ENCODE measurements at regions not wholly inside any gene's neighbourhood (a gene's known extent, or its start where the extent isn't known, plus 50 kb on each side); places are given as distances from the start of the nearest gene placed in this dataset.

DNA sequence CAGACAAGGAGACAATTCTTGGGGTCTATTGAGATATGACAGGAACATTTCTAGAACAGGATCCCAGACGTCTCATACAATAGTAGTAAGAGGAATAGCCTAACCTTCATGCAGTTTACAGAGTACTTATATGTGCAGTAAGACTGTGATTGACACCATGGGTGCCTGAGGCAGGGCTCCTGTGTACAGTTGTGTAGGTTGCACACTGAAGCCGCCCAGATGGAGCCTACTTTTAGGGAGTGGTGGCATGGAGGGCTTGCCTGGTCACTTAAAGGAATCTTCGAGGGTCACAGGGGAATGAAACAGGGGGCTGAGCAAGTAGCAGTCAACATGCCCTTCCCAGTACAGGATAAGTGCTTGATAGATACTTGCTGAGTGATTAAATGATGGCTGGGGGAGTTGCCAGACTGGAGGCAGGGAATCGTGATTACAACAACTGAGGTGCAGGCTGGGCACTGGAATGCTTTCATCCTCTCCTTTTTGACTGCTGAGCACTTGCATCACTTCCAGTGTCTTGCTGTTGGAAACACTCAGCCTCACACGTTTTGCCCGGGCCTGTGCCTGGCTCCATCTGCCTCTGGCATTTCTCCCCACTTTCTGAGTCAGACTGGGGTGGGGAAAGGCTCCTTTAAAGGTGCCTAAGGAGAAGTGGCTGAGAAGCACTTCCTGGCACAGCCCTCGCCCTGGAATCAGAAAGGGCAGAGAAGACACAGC lies 71.0 kb downstream of the COPRS start:
- Histone ChIP-seq H3K9me3 (ENCODE audit: control insufficient read depth in 4 of 4, low read length in 3 of 4) (no peaks in the 10 kb centered on the region), H3K27ac (ENCODE audit: low read depth in 1 of 2, low read length in 2 of 2) (no peak overlapping the region), H3K9ac (ENCODE audit: low read depth in 1 of 2, low read length in 2 of 2) (no peak overlapping the region), H3K27me3 (ENCODE audit: control insufficient read depth in 4 of 4, insufficient read depth in 4 of 4, low read length in 3 of 4) (no peaks in the 10 kb centered on the region), H3K4me3 (ENCODE audit: low read depth in 1 of 3, low read length in 3 of 3) (no peak overlapping the region), H3K36me3 (ENCODE audit: control insufficient read depth in 4 of 4, insufficient read depth in 3 of 4, low read depth in 1 of 4, low read length in 3 of 4) (no peaks in the 10 kb centered on the region), H3K4me1 (ENCODE audit: control insufficient read depth in 4 of 4, insufficient read depth in 4 of 4, low read length in 3 of 4) (no peaks in the 10 kb centered on the region)
- no peak for DNase-seq (ENCODE audit: low spot score)
- TF ChIP-seq SP1 (IDR thresholded peaks at IDR 0.05) (no peak), EGR1 (IDR thresholded peaks at IDR 0.05; ENCODE audit: low read depth in 2 of 2) (no peak), FOXA2 (IDR thresholded peaks at IDR 0.05) (no peak), HNF4G (IDR thresholded peaks at IDR 0.05) (no peak), RAD21 (IDR thresholded peaks at IDR 0.05) (no peak)
- TF ChIP-seq, protein P1, sequence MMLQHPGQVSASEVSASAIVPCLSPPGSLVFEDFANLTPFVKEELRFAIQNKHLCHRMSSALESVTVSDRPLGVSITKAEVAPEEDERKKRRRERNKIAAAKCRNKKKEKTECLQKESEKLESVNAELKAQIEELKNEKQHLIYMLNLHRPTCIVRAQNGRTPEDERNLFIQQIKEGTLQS (IDR thresholded peaks at IDR 0.05): no peak
- TF ChIP-seq, protein P2, sequence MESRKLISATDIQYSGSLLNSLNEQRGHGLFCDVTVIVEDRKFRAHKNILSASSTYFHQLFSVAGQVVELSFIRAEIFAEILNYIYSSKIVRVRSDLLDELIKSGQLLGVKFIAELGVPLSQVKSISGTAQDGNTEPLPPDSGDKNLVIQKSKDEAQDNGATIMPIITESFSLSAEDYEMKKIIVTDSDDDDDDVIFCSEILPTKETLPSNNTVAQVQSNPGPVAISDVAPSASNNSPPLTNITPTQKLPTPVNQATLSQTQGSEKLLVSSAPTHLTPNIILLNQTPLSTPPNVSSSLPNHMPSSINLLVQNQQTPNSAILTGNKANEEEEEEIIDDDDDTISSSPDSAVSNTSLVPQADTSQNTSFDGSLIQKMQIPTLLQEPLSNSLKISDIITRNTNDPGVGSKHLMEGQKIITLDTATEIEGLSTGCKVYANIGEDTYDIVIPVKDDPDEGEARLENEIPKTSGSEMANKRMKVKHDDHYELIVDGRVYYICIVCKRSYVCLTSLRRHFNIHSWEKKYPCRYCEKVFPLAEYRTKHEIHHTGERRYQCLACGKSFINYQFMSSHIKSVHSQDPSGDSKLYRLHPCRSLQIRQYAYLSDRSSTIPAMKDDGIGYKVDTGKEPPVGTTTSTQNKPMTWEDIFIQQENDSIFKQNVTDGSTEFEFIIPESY (IDR thresholded peaks at IDR 0.05): no peak
- WGBS: 83% methylated on average over 7 of the region's 7 CpGs

DNA sequence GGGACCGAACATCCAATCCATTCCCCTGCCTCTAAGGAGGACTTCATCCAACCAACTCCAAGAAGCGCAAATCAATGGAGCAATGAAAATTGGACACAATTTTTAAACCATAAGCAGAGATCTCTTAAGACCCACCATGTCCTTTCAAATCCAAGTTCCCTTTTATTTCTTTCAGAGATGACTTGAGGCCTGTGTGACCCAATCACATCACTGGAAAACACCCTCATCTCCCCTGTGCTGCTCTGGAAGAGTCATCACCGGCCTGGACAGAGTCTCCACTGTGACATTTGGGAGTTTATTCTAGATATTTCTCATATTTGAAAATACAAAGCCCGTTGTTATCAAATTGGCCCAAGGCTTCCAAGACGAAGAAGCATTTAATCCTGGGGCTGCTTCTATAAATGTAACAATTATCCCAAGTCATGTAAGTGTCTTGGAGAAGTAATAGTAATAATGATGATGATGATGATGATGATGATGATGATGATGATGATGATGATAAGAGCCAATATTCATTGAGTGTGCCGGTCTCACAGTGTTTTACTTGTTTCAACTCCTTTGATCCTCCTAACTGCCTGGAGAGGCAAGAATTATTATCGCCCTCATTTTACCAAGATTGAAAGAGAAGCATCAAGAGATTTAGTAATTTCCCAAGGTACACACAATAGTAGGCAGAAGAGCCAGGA lies 72.1 kb downstream of the COPRS start:
- Histone ChIP-seq H3K9me3 (ENCODE audit: control insufficient read depth in 4 of 4, low read length in 3 of 4) (no peaks in the 10 kb centered on the region), H3K36me3 (ENCODE audit: control insufficient read depth in 4 of 4, insufficient read depth in 3 of 4, low read depth in 1 of 4, low read length in 3 of 4) (no peaks in the 10 kb centered on the region), H3K4me3 (ENCODE audit: low read depth in 1 of 3, low read length in 3 of 3) (no peak overlapping the region), H3K9ac (ENCODE audit: low read depth in 1 of 2, low read length in 2 of 2) (no peak overlapping the region), H3K4me1 (ENCODE audit: control insufficient read depth in 4 of 4, insufficient read depth in 4 of 4, low read length in 3 of 4) (no peaks in the 10 kb centered on the region), H3K27me3 (ENCODE audit: control insufficient read depth in 4 of 4, insufficient read depth in 4 of 4, low read length in 3 of 4) (no peaks in the 10 kb centered on the region), H3K27ac (ENCODE audit: low read depth in 1 of 2, low read length in 2 of 2) (no peak overlapping the region)
- DNase-seq (ENCODE audit: low spot score): no peak
- no peak for TF ChIP-seq NR2F2 (IDR thresholded peaks at IDR 0.05)
- TF ChIP-seq, protein P3, sequence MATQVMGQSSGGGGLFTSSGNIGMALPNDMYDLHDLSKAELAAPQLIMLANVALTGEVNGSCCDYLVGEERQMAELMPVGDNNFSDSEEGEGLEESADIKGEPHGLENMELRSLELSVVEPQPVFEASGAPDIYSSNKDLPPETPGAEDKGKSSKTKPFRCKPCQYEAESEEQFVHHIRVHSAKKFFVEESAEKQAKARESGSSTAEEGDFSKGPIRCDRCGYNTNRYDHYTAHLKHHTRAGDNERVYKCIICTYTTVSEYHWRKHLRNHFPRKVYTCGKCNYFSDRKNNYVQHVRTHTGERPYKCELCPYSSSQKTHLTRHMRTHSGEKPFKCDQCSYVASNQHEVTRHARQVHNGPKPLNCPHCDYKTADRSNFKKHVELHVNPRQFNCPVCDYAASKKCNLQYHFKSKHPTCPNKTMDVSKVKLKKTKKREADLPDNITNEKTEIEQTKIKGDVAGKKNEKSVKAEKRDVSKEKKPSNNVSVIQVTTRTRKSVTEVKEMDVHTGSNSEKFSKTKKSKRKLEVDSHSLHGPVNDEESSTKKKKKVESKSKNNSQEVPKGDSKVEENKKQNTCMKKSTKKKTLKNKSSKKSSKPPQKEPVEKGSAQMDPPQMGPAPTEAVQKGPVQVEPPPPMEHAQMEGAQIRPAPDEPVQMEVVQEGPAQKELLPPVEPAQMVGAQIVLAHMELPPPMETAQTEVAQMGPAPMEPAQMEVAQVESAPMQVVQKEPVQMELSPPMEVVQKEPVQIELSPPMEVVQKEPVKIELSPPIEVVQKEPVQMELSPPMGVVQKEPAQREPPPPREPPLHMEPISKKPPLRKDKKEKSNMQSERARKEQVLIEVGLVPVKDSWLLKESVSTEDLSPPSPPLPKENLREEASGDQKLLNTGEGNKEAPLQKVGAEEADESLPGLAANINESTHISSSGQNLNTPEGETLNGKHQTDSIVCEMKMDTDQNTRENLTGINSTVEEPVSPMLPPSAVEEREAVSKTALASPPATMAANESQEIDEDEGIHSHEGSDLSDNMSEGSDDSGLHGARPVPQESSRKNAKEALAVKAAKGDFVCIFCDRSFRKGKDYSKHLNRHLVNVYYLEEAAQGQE (IDR thresholded peaks at IDR 0.05): no peak
- no peak for TF ChIP-seq SP1 (IDR thresholded peaks at IDR 0.05)
- no peak for TF ChIP-seq EGR1 (IDR thresholded peaks at IDR 0.05; ENCODE audit: low read depth in 2 of 2)
- TF ChIP-seq FOXA2 (IDR thresholded peaks at IDR 0.05): no peak
- 94% methylated on average over 7 of the region's 7 CpGs for WGBS

DNA sequence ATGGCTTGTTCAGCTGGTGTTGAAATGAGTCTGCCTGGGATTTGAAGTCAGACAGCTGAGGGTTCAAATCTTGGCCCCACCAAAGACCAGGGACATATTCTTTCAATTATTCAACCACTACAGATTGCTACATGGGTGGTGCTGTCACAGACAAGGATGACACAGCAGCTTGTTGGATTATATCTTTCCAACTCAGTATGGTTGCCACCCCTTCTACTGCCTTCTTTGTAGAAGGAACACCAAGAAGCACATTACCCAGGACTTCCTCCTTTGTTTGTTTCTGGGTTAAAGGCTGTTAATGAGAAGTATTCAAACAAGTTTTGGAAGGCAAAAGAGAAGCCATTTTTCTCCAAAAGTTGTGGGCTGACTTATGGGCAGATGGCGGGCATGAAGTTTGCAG lies 78.6 kb downstream of the COPRS start:
- Histone ChIP-seq H3K27ac (ENCODE audit: low read depth in 1 of 2, low read length in 2 of 2) (no peak overlapping the region), H3K27me3 (ENCODE audit: control insufficient read depth in 4 of 4, insufficient read depth in 4 of 4, low read length in 3 of 4) (no peaks in the 10 kb centered on the region), H3K36me3 (ENCODE audit: control insufficient read depth in 4 of 4, insufficient read depth in 3 of 4, low read depth in 1 of 4, low read length in 3 of 4) (no peaks in the 10 kb centered on the region), H3K4me1 (ENCODE audit: control insufficient read depth in 4 of 4, insufficient read depth in 4 of 4, low read length in 3 of 4) (no peaks in the 10 kb centered on the region), H3K4me3 (ENCODE audit: low read depth in 1 of 3, low read length in 3 of 3) (no peak overlapping the region), H3K9me3 (ENCODE audit: control insufficient read depth in 4 of 4, low read length in 3 of 4) (no peaks in the 10 kb centered on the region), H3K9ac (ENCODE audit: low read depth in 1 of 2, low read length in 2 of 2) (no peak overlapping the region)
- TF ChIP-seq SP1 (IDR thresholded peaks at IDR 0.05): no peak
- DNase-seq (ENCODE audit: low spot score): no peak
- WGBS: 54% methylated on average over 1 of the region's 1 CpG

Data from liver (tissue), 7 donors.